ENCODE measurements at regions not wholly inside any gene's neighbourhood (a gene's known extent, or its start where the extent isn't known, plus 50 kb on each side); places are given as distances from the start of the nearest gene placed in this dataset.
"Not testable (repeated sequence)": the region's sequence is repeated elsewhere in the genome, so short reads cannot be mapped to it uniquely, and the experiment has no call there.

- no peaks in the 10 kb centered on the region for H3K27me3 ChIP-seq (ENCODE audit: low read depth)
- no peak overlapping the region for H3K4me3 ChIP-seq
- no peaks in the 10 kb centered on the region for H3K4me1 ChIP-seq
- no peaks in the 10 kb centered on the region for H3K9me3 ChIP-seq
- H3K36me3 ChIP-seq (replicated peaks), result no peaks in the 10 kb centered on the region
- DNase-seq (ENCODE audit: low spot score in 2 of 2), result no peak
- in situ Hi-C loops (cut with MboI; ENCODE audit: low sequenced_read_pairs), result no loop called here
Observed at GRCh38 chr22:45087802-45088201, 75.9 kb upstream of the NUP50 start.

- no peaks in the 10 kb centered on the region for H3K4me1 ChIP-seq
- H3K9me3 ChIP-seq, result no peaks in the 10 kb centered on the region
- in situ Hi-C loops (cut with MboI; ENCODE audit: low sequenced_read_pairs), result no loop called here
- no peak overlapping the region for H3K4me3 ChIP-seq
- H3K36me3 ChIP-seq (replicated peaks), result no peaks in the 10 kb centered on the region
- DNase-seq (ENCODE audit: low spot score in 2 of 2), result no peak
- no peaks in the 10 kb centered on the region for H3K27me3 ChIP-seq (ENCODE audit: low read depth)
Observed at GRCh38 chr22:45088576-45088975, 75.1 kb upstream of the NUP50 start.

- Histone ChIP-seq H3K9me3 (no peaks in the 10 kb centered on the region), H3K27me3 (ENCODE audit: low read depth) (no peaks in the 10 kb centered on the region), H3K36me3 (replicated peaks) (no peaks in the 10 kb centered on the region), H3K4me1 (no peaks in the 10 kb centered on the region), H3K4me3 (no peak overlapping the region)
- DNase-seq (ENCODE audit: low spot score in 2 of 2), result no peak
- in situ Hi-C loops (cut with MboI; ENCODE audit: low sequenced_read_pairs), result loop anchor here (10.0 kb wide), 1 partner anchor 396 kb away; no protein-coding TSS in a partner anchor
Observed at GRCh38 chr22:45090497-45090910, 73.2 kb upstream of the NUP50 start.

GRCh38 chr22:45091254-45091854 is 72.4 kb upstream of the NUP50 start:
- no peaks in the 10 kb centered on the region for H3K36me3 ChIP-seq (replicated peaks)
- H3K9me3 ChIP-seq, result no peaks in the 10 kb centered on the region
- no peaks in the 10 kb centered on the region for H3K4me1 ChIP-seq
- in situ Hi-C loops (cut with MboI; ENCODE audit: low sequenced_read_pairs), result loop anchor here (10.0 kb wide), 1 partner anchor 397 kb away; no protein-coding TSS in a partner anchor
- no peak for DNase-seq (ENCODE audit: low spot score in 2 of 2)
- H3K4me3 ChIP-seq, result no peak overlapping the region
- H3K27me3 ChIP-seq (ENCODE audit: low read depth), result no peaks in the 10 kb centered on the region

- not testable (repeated sequence) for H3K36me3 ChIP-seq (replicated peaks); DNase-seq (ENCODE audit: low spot score in 2 of 2); H3K9me3 ChIP-seq; H3K27me3 ChIP-seq (ENCODE audit: low read depth); H3K4me3 ChIP-seq; H3K4me1 ChIP-seq
- in situ Hi-C loops (cut with MboI; ENCODE audit: low sequenced_read_pairs), result loop anchor here (10.0 kb wide), 1 partner anchor 397 kb away; no protein-coding TSS in a partner anchor
Observed at GRCh38 chr22:45091875-45092274, 71.8 kb upstream of the NUP50 start.

GRCh38 chr22:45092644-45093043 is 71.1 kb upstream of the NUP50 start:
- H3K9me3 ChIP-seq, result no peaks in the 10 kb centered on the region
- no peak for DNase-seq (ENCODE audit: low spot score in 2 of 2)
- H3K4me3 ChIP-seq, result no peak overlapping the region
- no peaks in the 10 kb centered on the region for H3K4me1 ChIP-seq
- no peaks in the 10 kb centered on the region for H3K36me3 ChIP-seq (replicated peaks)
- in situ Hi-C loops (cut with MboI; ENCODE audit: low sequenced_read_pairs), result loop anchor here (10.0 kb wide), 1 partner anchor 398 kb away; no protein-coding TSS in a partner anchor
- no peaks in the 10 kb centered on the region for H3K27me3 ChIP-seq (ENCODE audit: low read depth)

- Histone ChIP-seq H3K4me1 (no peaks in the 10 kb centered on the region), H3K36me3 (replicated peaks) (no peaks in the 10 kb centered on the region), H3K9me3 (no peaks in the 10 kb centered on the region), H3K4me3 (no peak overlapping the region), H3K27me3 (ENCODE audit: low read depth) (no peaks in the 10 kb centered on the region)
- no peak for DNase-seq (ENCODE audit: low spot score in 2 of 2)
- in situ Hi-C loops (cut with MboI; ENCODE audit: low sequenced_read_pairs), result loop anchor here (10.0 kb wide), 1 partner anchor 399 kb away; no protein-coding TSS in a partner anchor
Observed at GRCh38 chr22:45093609-45094008, 70.1 kb upstream of the NUP50 start.

GRCh38 chr22:45094081-45094720 is 69.5 kb upstream of the NUP50 start:
- H3K36me3 ChIP-seq (replicated peaks), result no peaks in the 10 kb centered on the region
- no peaks in the 10 kb centered on the region for H3K9me3 ChIP-seq
- no peaks in the 10 kb centered on the region for H3K27me3 ChIP-seq (ENCODE audit: low read depth)
- no peaks in the 10 kb centered on the region for H3K4me1 ChIP-seq
- in situ Hi-C loops (cut with MboI; ENCODE audit: low sequenced_read_pairs), result loop anchor here (10.0 kb wide), 1 partner anchor 399 kb away; no protein-coding TSS in a partner anchor
- H3K4me3 ChIP-seq, result no peak overlapping the region
- no peak for DNase-seq (ENCODE audit: low spot score in 2 of 2)

GRCh38 chr22:45094825-45095224 is 68.9 kb upstream of the NUP50 start:
- H3K4me3 ChIP-seq, result no peak overlapping the region
- no peaks in the 10 kb centered on the region for H3K36me3 ChIP-seq (replicated peaks)
- in situ Hi-C loops (cut with MboI; ENCODE audit: low sequenced_read_pairs), result loop anchor here (10.0 kb wide), 1 partner anchor 400 kb away; no protein-coding TSS in a partner anchor
- no peaks in the 10 kb centered on the region for H3K4me1 ChIP-seq
- DNase-seq (ENCODE audit: low spot score in 2 of 2), result no peak
- no peaks in the 10 kb centered on the region for H3K27me3 ChIP-seq (ENCODE audit: low read depth)
- no peaks in the 10 kb centered on the region for H3K9me3 ChIP-seq

- H3K4me1 ChIP-seq, result no peaks in the 10 kb centered on the region
- H3K36me3 ChIP-seq (replicated peaks), result no peaks in the 10 kb centered on the region
- in situ Hi-C loops (cut with MboI; ENCODE audit: low sequenced_read_pairs), result loop anchor here (10.0 kb wide), 1 partner anchor 402 kb away; no protein-coding TSS in a partner anchor
- DNase-seq (ENCODE audit: low spot score in 2 of 2), result peak; percentile 61 to 77
- no peaks in the 10 kb centered on the region for H3K9me3 ChIP-seq
- H3K4me3 ChIP-seq, result no peak overlapping the region
- no peaks in the 10 kb centered on the region for H3K27me3 ChIP-seq (ENCODE audit: low read depth)
Observed at GRCh38 chr22:45096256-45096907, 67.3 kb upstream of the NUP50 start.

GRCh38 chr22:45097061-45097460 is 66.7 kb upstream of the NUP50 start:
- in situ Hi-C loops (cut with MboI; ENCODE audit: low sequenced_read_pairs), result loop anchor here (10.0 kb wide), 1 partner anchor 402 kb away; no protein-coding TSS in a partner anchor
- DNase-seq (ENCODE audit: low spot score in 2 of 2), result no peak
- Histone ChIP-seq H3K36me3 (replicated peaks) (no peaks in the 10 kb centered on the region), H3K27me3 (ENCODE audit: low read depth) (no peaks in the 10 kb centered on the region), H3K4me1 (no peaks in the 10 kb centered on the region), H3K4me3 (no peak overlapping the region), H3K9me3 (no peaks in the 10 kb centered on the region)

GRCh38 chr22:45098056-45098455 is 65.7 kb upstream of the NUP50 start:
- in situ Hi-C loops (cut with MboI; ENCODE audit: low sequenced_read_pairs), result loop anchor here (10.0 kb wide), 1 partner anchor 403 kb away; no protein-coding TSS in a partner anchor
- Histone ChIP-seq H3K9me3 (no peaks in the 10 kb centered on the region), H3K4me1 (no peaks in the 10 kb centered on the region), H3K4me3 (no peak overlapping the region), H3K27me3 (ENCODE audit: low read depth) (no peaks in the 10 kb centered on the region), H3K36me3 (replicated peaks) (no peaks in the 10 kb centered on the region)
- no peak for DNase-seq (ENCODE audit: low spot score in 2 of 2)

- no peaks in the 10 kb centered on the region for H3K9me3 ChIP-seq
- in situ Hi-C loops (cut with MboI; ENCODE audit: low sequenced_read_pairs), result loop anchor here (10.0 kb wide), 1 partner anchor 405 kb away; no protein-coding TSS in a partner anchor
- H3K36me3 ChIP-seq (replicated peaks), result no peaks in the 10 kb centered on the region
- H3K4me3 ChIP-seq, result no peak overlapping the region
- no peaks in the 10 kb centered on the region for H3K4me1 ChIP-seq
- no peak for DNase-seq (ENCODE audit: low spot score in 2 of 2)
- H3K27me3 ChIP-seq (ENCODE audit: low read depth), result no peaks in the 10 kb centered on the region
Observed at GRCh38 chr22:45099961-45100360, 63.8 kb upstream of the NUP50 start.
